Activated T-cell treated with anti-CD3 and anti-CD28 coated beads, Interleukin-2, amount 50 U/mL, for 4 hours (primary cell): ENCODE measurements at regions not wholly inside any gene's neighbourhood (a gene's known extent, or its start where the extent isn't known, plus 50 kb on each side); places are given as distances from the start of the nearest gene placed in this dataset.

Experiments used
- ATAC-seq, 2 donors: fragments of 200-7000 bp; cut with Tn5 transposase; one replicate each; pipeline ENCODE4 v1.10.0; 2021
- DNase-seq: peaks from one replicate; pipeline ENCODE4 v3.0.0-alpha.2; 2020
- H3K27me3 Mint-ChIP-seq: one replicate; pipeline ENCODE4 v1.8.0; 2021; ENCODE audit warnings: low read depth, mixed read lengths
- H3K36me3 Mint-ChIP-seq: one replicate; pipeline ENCODE4 v1.8.0; 2022; ENCODE audit warnings: mixed read lengths; ENCODE audit not compliant: insufficient read depth
- H3K4me1 Mint-ChIP-seq: one replicate; pipeline ENCODE4 v1.8.0; 2021; ENCODE audit warnings: low read depth, mixed read lengths
- H3K4me3 Mint-ChIP-seq: one replicate; pipeline ENCODE4 v1.8.0; 2021; ENCODE audit warnings: mild to moderate bottlenecking, moderate library complexity, mixed read lengths
- H3K9me3 Mint-ChIP-seq: one replicate; pipeline ENCODE4 v1.8.0; 2021; ENCODE audit warnings: mixed read lengths

GRCh38 chr17:68740555-68741447, 139.6 kb upstream of the FAM20A start:
- Mint-ChIP-seq H3K9me3 (peaks cover 7% of the 10 kb centered on the region), H3K4me1 (no peaks in the 10 kb centered on the region), H3K27me3 (peaks cover 20% of the 10 kb centered on the region), H3K36me3 (no peaks in the 10 kb centered on the region), H3K4me3 (no peak overlapping the region)
- DNase-seq (no peak), ATAC-seq (no peak)

- DNase-seq (no peak), ATAC-seq (no peak)
- Mint-ChIP-seq H3K36me3 (no peaks in the 10 kb centered on the region), H3K9me3 (no peaks in the 10 kb centered on the region), H3K4me1 (no peaks in the 10 kb centered on the region), H3K27me3 (peaks cover 10% of the 10 kb centered on the region), H3K4me3 (no peak overlapping the region)
Observed at GRCh38 chr17:68737761-68738443, 136.7 kb upstream of the FAM20A start.

- ATAC-seq: no peak
- Mint-ChIP-seq H3K27me3 (peaks cover 5% of the 10 kb centered on the region), H3K9me3 (no peaks in the 10 kb centered on the region), H3K36me3 (no peaks in the 10 kb centered on the region), H3K4me3 (no peak overlapping the region), H3K4me1 (no peaks in the 10 kb centered on the region)
- DNase-seq: no peak
Observed at GRCh38 chr17:68734931-68735330, 133.8 kb upstream of the FAM20A start.

- Mint-ChIP-seq H3K4me3 (no peak overlapping the region), H3K4me1 (no peaks in the 10 kb centered on the region), H3K9me3 (no peaks in the 10 kb centered on the region), H3K36me3 (no peaks in the 10 kb centered on the region), H3K27me3 (peaks cover 6% of the 10 kb centered on the region)
- ATAC-seq (no peak), DNase-seq (no peak)
Observed at GRCh38 chr17:68734187-68734900, 133.2 kb upstream of the FAM20A start.

GRCh38 chr17:68733241-68734176, 132.3 kb upstream of the FAM20A start:
- no peaks in the 10 kb centered on the region for H3K9me3 Mint-ChIP-seq

GRCh38 chr17:68732301-68732749, 131.2 kb upstream of the FAM20A start:
- no peaks in the 10 kb centered on the region for H3K36me3 Mint-ChIP-seq
- peaks cover 2% of the 10 kb centered on the region for H3K9me3 Mint-ChIP-seq
- no peak overlapping the region for H3K4me3 Mint-ChIP-seq
- no peaks in the 10 kb centered on the region for H3K4me1 Mint-ChIP-seq
- DNase-seq (no peak), ATAC-seq (no peak)
- peaks cover 7% of the 10 kb centered on the region for H3K27me3 Mint-ChIP-seq

More at GRCh38 chr17:68733241-68734176, 132.3 kb upstream of the FAM20A start:
- Mint-ChIP-seq H3K36me3 (no peaks in the 10 kb centered on the region), H3K27me3 (peaks cover 7% of the 10 kb centered on the region), H3K4me1 (no peaks in the 10 kb centered on the region), H3K4me3 (no peak overlapping the region)
- no peak for DNase-seq
- ATAC-seq: no peak

GRCh38 chr17:68731465-68731864, 130.3 kb upstream of the FAM20A start:
- H3K4me3 Mint-ChIP-seq: no peak overlapping the region
- ATAC-seq (no peak), DNase-seq (no peak)
- H3K4me1 Mint-ChIP-seq: no peaks in the 10 kb centered on the region
- H3K27me3 Mint-ChIP-seq: peaks cover 13% of the 10 kb centered on the region
- H3K9me3 Mint-ChIP-seq: peaks cover 3% of the 10 kb centered on the region
- H3K36me3 Mint-ChIP-seq: no peaks in the 10 kb centered on the region

GRCh38 chr17:68719431-68719830, 118.3 kb upstream of the FAM20A start:
- peaks cover 24% of the 10 kb centered on the region for H3K27me3 Mint-ChIP-seq
- no peak overlapping the region for H3K4me3 Mint-ChIP-seq

GRCh38 chr17:68718926-68719325, 117.8 kb upstream of the FAM20A start:
- H3K4me1 Mint-ChIP-seq: no peaks in the 10 kb centered on the region
- no peak for ATAC-seq
- H3K9me3 Mint-ChIP-seq: no peaks in the 10 kb centered on the region
- no peak for DNase-seq
- peaks cover 22% of the 10 kb centered on the region for H3K27me3 Mint-ChIP-seq
- H3K4me3 Mint-ChIP-seq: no peak overlapping the region
- no peaks in the 10 kb centered on the region for H3K36me3 Mint-ChIP-seq

More at GRCh38 chr17:68719431-68719830, 118.3 kb upstream of the FAM20A start:
- DNase-seq: no peak
- Mint-ChIP-seq H3K4me1 (no peaks in the 10 kb centered on the region), H3K36me3 (no peaks in the 10 kb centered on the region), H3K9me3 (no peaks in the 10 kb centered on the region)
- no peak for ATAC-seq

- ATAC-seq (no peak), DNase-seq (no peak)
- H3K27me3 Mint-ChIP-seq: peaks cover 22% of the 10 kb centered on the region
- no peaks in the 10 kb centered on the region for H3K4me1 Mint-ChIP-seq
- no peaks in the 10 kb centered on the region for H3K36me3 Mint-ChIP-seq
- no peaks in the 10 kb centered on the region for H3K9me3 Mint-ChIP-seq
- H3K4me3 Mint-ChIP-seq: no peak overlapping the region
Observed at GRCh38 chr17:68718465-68718864, 117.3 kb upstream of the FAM20A start.

- H3K27me3 Mint-ChIP-seq: peaks cover 25% of the 10 kb centered on the region
- no peaks in the 10 kb centered on the region for H3K4me1 Mint-ChIP-seq
- DNase-seq (no peak), ATAC-seq (no peak)
- no peaks in the 10 kb centered on the region for H3K36me3 Mint-ChIP-seq
- H3K9me3 Mint-ChIP-seq: no peaks in the 10 kb centered on the region
- no peak overlapping the region for H3K4me3 Mint-ChIP-seq
Observed at GRCh38 chr17:68714676-68715075, 113.5 kb upstream of the FAM20A start.

- Mint-ChIP-seq H3K4me1 (no peaks in the 10 kb centered on the region), H3K36me3 (no peaks in the 10 kb centered on the region), H3K27me3 (peaks cover 27% of the 10 kb centered on the region), H3K4me3 (no peak overlapping the region), H3K9me3 (no peaks in the 10 kb centered on the region)
- ATAC-seq (no peak), DNase-seq (no peak)
Observed at GRCh38 chr17:68711858-68712257, 110.7 kb upstream of the FAM20A start.

GRCh38 chr17:68710976-68711375, 109.8 kb upstream of the FAM20A start:
- Mint-ChIP-seq H3K9me3 (no peaks in the 10 kb centered on the region), H3K27me3 (peaks cover 27% of the 10 kb centered on the region), H3K4me1 (no peaks in the 10 kb centered on the region), H3K36me3 (no peaks in the 10 kb centered on the region), H3K4me3 (no peak overlapping the region)
- no peak for ATAC-seq
- DNase-seq: no peak
